GM18858 (cell line): ENCODE measurements at regions not wholly inside any gene's neighbourhood (a gene's known extent, or its start where the extent isn't known, plus 50 kb on each side); places are given as distances from the start of the nearest gene placed in this dataset.
"Not testable (repeated sequence)": the region's sequence is repeated elsewhere in the genome, so short reads cannot be mapped to it uniquely, and the experiment has no call there.

Source experiments
- ATAC-seq: cut with Tn5 transposase; IDR thresholded peaks from one replicate; pipeline ENCODE4 v1.9.1; 2021; ENCODE audit not compliant: unreplicated experiment

DNA sequence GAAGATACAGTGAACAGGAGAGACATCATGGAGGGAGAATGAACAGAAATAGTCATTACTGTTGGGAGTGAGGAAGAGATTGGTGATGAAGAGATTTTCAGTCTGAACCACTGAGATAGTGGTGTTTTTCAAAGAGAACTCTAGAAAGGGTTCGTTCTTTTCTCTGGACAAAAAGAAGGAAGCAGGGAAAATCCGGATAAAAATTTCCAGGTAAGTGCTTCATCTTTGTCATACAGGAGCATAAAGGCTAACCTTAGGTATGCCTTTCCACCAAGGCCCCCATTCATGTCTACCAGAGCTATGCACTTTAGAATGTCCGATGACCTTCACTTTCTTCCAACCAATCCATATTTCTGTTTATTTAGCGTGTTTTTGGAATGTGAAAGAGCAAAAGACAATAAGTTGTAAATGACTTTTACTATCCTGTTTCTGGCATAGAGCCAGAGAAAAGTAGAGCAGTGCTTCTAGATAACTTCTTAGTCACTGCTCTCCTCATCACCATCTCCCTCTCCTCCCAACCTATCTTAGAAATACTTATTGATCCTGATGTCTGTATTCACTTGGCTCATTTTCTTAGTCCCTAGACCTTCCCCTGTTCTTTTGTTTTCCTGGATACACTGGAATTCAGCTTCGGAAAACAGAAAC is 116.5 kb downstream of the TTC6 start:
- ATAC-seq = no peak

DNA sequence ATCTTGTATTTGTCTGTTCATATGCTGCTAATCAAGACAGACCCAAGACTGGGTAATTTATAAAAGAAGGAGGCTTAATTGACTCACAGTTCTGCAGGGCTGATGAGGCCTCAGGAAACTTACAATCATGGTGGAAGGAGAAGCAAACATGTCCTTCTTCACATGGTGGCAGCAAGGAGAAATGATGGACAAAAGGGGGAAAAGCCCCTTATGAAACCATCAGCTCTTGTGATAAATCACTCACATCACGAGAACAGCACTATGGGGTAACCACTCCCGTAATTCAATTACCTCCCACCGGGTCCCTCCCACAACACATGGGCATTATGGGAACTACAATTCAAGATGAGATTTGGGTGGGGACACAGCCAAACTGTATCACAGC is 117.0 kb downstream of the TTC6 start:
- not testable (repeated sequence) for ATAC-seq

DNA sequence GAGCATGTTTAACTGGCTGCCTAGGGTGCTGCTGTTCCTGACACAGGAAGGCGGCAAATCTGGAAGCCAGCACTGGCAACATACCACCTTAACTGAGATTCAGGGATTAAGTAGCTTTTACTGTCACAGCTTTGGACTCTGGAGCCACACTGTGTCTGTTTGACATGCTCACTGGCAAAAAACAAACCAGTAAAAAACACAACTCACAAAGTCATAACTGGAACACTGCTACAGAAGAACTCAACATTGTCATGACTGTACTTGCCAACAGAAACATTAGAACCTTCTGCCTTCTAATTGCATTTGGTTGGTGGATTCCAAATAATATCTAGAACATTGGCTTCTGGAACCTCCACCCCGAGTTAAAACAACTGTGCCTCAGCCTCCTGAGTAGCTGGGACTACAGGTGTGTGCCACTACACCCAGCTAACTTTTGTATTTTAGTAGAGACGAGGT is 117.6 kb downstream of the TTC6 start:
- ATAC-seq = no peak

DNA sequence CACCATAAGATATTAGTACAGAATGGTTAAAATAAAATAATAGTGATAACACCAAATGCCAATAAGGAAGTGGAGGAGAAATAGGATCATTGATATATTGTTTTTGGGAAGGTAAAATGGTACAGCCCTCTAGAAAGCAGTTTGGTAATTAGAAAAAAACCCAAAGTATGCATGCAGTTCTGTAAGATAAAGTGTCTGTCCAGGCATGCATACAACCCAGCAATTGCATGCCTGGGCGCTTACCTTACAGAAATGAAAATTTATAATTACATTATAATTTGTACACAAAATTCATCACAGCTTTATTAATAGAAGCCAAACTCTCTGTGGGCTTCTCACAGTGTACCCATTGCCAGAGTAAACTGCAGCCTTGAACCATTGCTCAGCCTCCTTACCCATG is 124.7 kb downstream of the TTC6 start:
- no peak for ATAC-seq

DNA sequence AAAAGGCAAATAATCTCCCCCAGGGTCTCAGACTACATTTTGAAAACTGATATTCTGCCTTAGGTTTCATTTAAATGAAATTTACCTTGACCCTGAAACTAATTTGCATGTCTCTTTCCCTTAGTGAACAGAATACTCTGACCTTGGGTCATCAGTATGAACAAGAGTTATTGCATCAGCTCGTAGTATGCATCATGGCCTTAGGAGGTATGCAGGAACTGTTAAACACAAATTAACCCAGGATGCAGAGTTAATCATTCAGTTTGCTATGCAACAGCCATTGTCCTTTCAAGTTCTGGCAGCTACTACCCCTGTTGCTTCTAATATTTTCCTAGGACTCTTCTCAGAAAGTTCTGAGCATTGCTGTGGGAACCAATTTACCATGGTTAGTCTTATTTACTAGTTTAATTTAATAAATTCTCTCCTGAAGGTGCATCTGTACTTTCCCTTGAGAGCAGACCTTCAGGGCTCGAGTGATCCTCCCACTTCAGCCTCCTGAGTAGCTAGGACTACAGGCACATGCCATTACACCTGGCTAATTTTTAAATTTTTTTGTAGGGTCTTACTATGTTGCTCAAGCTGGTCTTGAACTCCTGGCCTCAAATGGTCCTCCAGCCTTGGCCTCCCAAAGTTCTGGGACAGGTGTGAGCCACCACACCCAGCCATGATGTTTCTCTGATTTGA is 126.7 kb downstream of the TTC6 start:
- no peak for ATAC-seq

DNA sequence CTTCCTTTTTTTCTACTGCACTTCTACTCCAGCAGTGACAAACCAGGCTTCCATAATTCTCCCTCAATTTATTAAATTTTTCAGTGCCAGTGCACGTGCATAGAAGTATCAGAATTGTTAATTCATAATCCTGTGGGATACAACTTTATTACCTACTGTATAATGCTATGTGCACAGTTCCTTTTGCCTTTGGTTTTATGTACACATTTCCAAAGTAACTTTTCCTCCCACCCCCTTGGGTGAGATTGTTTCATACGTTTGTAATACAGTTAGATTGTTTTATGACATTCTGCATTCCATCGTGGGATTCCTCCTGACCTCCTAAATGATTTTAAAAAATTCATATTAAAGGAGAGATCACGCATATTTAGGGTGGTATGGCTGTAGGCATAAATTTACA is 128.1 kb downstream of the TTC6 start:
- no peak for ATAC-seq

DNA sequence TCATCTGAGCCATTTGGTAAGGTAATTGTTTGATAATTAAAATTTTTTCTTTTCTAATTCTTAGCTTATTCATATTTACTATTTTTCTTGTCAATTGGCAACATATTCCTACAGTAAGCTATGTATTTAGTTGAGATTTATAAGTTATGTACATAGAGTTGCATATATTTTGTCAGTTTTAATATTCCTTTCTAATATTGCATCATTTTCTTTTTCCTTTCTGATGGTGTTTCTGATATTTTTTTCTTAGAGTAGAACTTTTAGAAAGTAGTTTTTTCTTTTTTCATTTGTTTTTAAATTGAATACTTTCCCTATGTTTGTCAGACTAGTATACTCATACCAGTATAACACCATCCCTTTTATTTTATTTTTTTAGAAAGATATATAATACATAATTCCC is 131.3 kb downstream of the TTC6 start:
- ATAC-seq = no peak

DNA sequence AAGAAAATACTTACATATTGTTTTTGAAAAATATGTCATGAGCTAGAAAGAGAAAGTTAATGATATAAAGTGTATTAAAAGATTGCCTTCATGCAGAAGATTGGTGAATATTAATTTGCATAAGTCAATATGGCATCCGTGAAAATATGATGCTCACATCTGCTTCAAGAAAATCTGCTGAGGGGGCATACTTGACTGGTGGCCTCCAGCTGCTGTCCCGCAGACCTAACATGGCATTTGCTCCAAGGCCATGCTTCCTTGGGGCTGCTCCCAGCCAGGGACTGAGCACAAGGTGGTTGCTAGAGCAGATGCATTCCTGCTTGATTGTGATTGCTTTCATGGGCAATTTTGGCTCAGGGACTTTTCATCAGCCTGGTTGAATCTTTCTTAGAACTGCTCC is 133.8 kb downstream of the TTC6 start:
- no peak for ATAC-seq

DNA sequence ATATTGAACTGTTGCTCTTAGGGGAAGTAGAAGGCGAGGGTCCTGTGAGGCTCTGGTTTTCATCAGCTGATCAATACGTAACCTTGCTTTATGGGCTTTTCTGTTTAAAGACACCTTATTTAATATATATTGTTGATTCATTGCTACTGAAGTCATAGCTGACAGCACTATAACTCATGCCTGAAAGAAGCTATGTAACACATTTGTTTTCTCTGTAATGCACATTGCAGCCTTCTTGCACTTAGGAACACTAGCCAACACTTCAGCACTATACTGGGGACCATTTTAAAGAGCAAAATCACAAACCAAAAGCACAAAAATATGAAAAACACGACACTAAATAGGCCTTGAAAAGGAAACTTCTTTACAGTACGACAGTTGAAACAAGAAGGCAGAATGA is 135.7 kb downstream of the TTC6 start:
- no peak for ATAC-seq

DNA sequence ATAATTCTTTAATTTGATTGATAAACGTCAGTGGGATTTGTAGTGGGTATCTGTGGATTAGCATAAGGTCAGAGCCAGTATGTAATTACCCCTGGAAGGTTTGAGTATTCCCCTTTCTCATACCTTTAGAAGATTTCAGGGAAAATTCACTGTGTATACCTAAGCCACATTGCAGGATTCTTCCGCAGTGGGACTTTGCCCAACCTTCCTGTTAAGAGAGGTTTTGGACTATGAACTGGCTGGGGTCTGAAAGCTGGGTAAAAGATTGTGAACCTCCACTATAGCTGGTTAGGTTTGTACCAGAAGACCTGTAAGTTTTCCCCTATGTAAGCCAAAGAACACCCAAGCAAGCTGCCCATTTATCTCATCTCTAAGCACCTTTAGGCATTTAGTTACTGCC is 150.2 kb downstream of the TTC6 start:
- no peak for ATAC-seq

DNA sequence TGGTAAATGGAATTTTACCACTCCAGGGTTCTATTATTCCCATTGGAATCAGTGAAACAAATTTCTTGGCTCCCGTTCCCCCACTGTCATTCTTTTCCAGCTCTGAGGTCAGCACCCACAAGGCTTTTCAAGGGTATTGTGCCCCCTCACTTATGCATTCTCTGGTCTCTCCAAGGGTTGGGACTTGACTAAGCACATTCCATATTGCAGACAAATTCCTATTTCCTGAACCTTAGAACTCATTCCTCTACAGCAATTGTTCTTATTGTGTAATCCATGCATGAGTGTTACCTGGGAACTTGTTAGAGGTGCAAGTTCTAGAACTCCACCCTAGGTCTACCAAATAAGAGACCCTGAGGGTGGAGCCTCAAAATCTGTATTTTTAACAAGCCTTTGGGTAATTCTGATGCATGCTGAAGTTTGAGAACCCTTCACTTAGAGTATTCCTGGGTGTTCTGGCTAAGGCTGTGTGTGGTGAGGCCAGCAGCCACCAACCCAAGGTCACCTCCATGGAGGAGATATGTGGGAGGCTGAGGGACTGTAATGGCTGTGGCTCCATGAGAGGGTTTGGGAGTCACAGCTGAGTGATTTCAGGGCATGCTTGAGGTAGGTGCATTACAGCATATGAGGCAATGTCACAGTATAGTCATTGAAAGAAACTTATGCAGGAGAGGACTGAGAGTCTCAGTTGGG is 150.9 kb downstream of the TTC6 start:
- no peak for ATAC-seq

DNA sequence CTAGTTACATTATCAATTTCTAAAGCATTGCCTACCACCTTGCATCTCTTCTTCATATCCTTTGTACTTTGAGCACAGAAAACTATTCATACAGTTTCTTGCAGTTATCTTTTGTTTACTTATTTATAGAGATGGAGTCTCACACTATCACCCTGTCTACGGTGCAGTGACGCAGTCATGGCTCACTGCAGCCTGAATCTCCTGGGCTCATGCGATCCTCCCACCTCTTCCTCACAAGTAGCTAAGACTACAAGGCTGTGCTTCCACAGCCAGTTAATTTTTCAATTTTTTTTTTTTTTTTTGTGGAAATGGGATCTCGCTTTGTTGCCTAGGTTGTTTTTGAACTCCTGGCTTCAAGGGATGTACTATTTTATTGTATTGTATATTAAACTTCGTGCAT is 158.0 kb downstream of the TTC6 start:
- ATAC-seq = no peak

DNA sequence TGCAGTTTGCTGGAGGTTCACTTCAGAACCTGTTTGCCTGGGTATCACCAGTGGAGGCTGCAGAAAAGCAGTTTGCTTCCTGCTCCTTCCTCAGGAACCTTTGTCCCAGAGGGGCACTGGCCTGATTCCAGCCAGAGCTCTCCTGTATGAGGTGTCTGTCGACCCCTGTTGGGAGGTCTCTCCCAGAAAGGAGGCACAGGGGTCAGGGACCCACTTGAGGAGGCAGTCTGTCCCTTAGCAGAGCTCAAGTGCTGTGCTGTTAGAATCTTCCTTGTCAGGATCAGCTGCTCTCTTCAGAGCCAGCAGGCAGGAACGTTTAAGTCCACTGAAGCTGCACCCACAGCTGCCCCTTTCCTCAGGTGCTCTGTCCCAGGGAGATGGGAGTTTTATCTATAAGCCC is 164.8 kb downstream of the TTC6 start:
- not testable (repeated sequence) for ATAC-seq

DNA sequence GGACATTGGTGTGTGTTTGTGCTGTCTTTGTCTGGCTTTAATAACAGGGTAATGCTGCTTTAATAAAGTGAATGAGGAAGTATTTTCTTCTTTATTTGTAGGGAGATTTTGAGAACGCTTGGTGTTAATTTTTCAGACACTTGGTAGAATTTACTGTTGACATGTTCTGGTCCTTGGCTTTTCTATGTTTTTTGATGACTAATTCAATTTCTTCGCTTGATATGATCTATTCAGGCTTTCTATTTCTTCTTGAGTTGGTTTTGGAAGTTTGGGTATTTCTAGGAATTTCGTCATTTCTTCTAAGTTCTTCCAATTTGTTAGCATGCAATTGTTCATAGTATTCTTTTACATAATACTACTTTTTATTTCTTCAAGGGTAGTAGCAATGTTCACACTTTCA is 167.8 kb downstream of the TTC6 start:
- no peak for ATAC-seq

DNA sequence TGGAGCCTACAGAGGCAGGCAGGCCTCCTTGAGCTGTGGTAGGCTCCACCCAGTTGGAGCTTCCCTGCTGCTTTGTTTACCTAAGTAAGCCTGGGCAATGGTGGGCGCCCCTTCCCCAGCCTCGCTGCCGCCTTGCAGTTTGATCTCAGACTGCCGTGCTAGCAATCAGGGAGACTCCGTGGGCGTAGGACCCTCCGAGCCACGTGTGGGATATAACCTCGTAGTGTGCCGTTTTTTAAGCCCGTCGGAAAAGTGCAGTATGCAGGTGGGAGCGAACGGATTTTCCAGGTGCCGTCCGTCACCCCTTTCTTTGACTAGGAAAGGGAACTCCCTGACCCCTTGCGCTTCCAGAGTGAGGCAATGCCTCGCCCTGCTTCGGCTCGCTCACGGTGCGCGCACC is 176.9 kb downstream of the TTC6 start:
- not testable (repeated sequence) for ATAC-seq

DNA sequence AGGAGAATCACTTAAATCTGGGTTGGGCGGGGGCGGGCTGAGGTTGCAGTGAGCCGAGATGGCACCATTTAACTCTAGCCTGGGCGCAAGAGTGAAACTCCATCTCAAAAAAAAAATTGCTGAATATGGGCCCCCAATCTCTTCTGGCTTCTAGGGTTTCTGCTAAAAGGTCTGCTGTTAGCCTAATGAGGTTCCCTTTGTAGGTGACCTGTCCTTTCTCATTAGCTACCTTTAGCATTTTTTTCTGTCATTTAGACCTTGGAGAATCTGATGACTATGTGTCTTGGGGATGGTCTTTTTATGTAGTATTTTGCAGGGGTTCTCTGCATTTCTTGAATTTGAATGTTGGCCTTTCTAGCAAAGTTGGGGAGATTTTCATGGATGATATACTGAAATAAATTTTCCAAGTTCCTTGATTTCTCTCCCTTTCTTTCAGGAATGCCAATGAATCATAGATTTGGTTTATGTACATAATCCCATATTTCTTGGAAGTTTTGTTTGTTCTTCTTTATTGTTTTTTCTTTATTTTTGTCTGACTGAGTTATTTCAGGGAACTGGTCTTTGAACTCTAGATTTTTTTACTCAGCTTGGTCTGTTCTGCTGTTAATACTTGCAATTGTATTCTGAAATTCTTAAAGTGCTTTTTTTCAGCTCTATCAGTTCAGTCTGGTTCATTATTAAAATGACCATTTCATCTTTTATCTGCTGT is 181.5 kb downstream of the TTC6 start:
- ATAC-seq = no peak

DNA sequence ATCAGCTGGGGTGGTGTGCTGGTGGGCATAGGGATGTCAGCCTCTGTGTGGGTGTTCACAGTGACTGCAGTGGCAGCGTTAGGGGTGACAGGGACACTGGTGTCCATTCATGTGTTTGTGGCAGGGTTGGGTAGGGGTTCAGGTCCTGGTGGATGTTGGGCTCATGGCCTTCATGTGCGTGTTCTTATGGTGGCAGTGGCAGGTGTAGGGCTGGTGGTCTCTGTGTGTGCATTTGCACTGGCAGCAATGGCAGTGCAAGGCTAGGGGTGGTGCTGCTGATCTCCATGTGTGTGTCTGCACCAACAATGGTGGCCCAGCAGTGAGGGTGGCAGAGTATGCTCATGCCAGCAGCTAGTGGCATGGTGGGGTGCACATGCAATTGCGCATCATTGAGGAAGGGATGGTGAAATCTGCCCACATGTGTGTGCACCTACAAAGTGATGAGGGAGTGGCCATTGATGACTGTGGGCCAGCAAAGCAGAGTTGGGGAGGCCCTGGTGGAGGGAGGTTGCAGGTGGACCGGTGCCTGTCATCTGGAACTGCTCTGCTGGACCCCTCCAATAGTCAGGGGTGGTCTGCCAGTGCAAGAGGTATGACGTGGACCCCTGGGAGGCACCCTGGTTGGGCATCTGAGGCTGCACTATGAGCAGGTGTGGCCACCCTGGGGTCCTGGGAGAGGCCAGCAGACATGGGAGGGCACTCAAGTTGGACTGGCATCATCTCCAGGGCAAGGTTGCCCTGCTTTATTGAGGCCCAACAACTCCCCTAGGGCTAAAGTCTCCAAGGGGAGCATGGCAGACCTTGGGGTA is 182.9 kb downstream of the TTC6 start:
- no peak for ATAC-seq

DNA sequence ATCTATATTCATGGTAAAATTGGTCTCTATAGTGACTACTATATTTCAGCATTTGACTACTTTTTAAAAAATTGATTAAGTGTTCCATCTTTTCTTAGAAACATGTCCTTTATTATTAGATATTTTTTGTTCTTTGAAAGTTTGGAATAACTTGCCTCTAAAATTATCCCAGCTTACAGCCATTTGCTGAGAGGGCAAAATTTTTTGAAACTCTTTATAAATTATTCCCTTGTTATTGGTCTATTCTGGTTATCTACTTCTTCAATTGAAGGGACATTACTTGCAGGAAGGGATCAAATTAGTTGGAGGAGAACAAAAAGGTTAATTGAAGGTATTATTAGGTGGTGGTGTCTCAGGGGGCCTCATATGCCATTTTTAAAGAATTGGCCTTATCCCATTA is 184.1 kb downstream of the TTC6 start:
- ATAC-seq = no peak

DNA sequence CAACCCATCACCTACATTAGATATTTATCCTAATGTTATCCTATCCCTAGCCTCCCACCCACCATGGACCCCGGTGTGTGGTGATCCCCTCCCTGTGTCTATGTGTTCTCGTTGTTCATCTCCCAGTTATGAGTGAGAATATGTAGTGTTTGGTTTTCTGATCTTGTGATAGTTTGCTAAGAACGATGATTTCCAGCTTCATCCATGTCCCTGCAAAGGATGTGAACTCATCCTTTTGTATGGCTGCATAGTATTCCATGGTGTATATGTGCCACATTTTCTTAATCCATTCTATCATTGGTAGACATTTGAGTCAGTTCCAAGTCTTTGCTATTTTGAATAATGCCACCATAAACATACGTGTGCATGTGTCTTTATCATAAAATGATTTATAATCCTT is 185.3 kb downstream of the TTC6 start:
- not testable (repeated sequence) for ATAC-seq

DNA sequence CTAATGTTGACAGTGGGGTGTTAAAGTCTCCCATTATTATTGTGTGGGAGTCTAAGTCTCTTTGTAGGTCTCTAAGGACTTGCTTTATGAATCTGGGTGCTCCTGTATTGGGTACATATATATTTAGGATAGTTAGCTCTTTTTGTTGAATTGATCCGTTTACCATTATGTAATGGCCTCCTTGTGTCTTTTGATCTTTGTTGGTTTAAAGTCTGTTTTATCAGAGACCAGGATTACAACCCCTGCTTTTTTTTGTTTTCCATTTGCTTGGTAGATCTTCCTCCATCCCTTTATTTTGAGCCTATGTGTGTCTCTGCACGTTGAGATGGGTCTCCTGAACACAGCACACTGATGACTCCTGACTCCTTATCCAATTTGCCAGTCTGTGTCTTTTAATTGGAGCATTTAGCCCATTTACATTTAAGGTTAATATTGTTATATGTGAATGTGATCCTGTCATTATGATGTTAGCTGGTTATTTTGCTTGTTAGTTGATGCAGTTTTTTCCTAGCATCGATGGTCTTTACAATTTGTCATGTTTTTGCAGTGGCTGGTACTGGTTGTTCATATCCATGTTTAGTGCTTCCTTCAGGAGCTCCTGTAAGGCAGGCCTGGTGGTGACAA is 188.9 kb downstream of the TTC6 start:
- ATAC-seq = not testable (repeated sequence)
